Stimulated activated CD8-positive, alpha-beta memory T cell treated with anti-CD3 and anti-CD28 coated beads, Interleukin-15, amount 100 ng/mL, for 1 hour (primary cell): ENCODE measurements at regions not wholly inside any gene's neighbourhood (a gene's known extent, or its start where the extent isn't known, plus 50 kb on each side); places are given as distances from the start of the nearest gene placed in this dataset.
A peak's percentile ranks its signal among the peaks of the same experiment; 100 is the strongest.

Experiments
- DNase-seq: peaks from one replicate; pipeline ENCODE4 v3.0.0-alpha.2; 2020; ENCODE audit warnings: low read depth

- peak; percentile 37 for DNase-seq
Observed at GRCh38 chrX:39854772-39855747, 242.7 kb downstream of the BCOR start.

- DNase-seq, result peak; percentile 51
Observed at GRCh38 chrX:39855748-39856129, 242.0 kb downstream of the BCOR start.

- no peak for DNase-seq
Observed at GRCh38 chrX:39856472-39857121, 241.2 kb downstream of the BCOR start.

DNA sequence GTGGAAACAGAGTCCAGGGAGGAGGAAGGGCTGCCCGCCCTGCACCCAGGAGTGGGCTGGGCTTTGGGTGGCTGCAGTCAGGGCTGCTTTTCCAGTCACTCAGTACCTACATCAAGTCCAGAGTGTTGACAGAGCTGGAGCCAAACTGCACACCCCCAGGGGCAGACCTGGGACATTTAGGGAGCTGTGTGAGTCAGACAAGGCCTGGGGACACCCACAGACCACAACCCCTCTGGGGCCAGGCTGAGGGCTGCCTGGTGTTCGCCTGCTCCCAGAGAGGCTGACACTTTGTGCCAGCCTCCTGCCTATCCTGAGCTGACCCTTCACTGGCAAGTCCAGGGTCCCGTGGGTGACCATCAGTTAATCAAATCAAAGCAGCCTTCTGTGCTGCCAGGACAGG lies 240.0 kb downstream of the BCOR start:
- DNase-seq, result no peak

DNA sequence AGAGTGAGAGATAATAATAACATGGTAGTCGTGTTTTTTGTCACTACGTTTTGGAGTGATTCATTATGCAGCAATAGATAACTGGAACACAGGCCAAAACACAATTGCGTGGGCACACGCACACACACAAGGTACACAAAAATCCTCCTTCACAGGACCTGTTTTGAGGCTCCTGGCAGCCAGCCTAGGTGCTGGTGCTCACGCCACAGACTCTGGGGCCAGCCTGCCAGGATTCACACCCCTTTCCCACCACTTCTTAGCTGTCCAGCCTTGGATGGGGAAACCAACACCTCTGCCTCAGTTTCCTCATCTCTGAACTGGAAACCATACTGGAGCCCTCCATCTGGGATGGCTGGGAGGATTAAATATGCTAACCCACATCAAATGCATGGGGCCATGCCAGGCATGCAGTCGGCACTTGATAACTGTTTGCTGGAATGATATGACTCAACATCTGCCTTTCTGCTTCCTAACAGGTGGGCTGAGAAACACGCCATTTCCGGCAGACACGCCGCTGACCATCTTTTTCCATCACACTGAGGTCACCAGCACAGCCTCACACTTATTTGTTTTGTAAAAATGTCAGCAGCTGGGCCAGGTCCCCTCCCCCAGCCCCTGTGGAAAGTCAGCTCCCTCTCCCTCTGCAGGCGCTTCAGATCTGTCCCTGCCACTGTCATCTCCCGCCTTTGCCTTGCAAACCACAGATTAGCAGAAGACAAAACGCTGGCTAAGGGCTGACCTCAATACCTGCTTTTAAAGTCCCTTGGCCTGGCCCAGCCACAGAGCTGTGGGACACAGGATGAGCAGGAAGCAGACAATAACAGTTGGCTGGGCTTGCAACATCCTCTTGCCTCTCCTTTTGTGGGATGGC lies 237.5 kb downstream of the BCOR start:
- DNase-seq, result peak; percentile 41

DNA sequence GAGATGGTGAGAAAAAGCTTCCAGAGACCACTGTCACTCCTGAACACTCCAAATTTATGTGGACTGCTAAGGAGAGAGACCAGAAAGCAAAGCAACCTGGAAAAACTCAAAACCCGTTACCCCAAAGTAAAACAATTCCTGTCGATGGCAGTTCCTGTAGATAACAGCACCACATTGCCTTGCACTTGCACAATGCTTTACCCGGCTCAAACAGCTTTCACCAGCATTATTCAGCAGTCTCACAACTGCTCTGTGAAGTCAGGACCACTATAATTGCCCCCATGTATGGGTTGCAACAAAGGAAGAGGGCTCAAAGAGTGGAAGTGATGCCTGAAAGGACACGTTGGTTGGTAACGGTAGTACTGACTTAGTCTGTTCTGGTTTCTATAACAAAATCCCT lies 234.8 kb downstream of the BCOR start:
- no peak for DNase-seq

- DNase-seq, result no peak
Observed at GRCh38 chrX:39866229-39866628, 231.5 kb downstream of the BCOR start.

DNA sequence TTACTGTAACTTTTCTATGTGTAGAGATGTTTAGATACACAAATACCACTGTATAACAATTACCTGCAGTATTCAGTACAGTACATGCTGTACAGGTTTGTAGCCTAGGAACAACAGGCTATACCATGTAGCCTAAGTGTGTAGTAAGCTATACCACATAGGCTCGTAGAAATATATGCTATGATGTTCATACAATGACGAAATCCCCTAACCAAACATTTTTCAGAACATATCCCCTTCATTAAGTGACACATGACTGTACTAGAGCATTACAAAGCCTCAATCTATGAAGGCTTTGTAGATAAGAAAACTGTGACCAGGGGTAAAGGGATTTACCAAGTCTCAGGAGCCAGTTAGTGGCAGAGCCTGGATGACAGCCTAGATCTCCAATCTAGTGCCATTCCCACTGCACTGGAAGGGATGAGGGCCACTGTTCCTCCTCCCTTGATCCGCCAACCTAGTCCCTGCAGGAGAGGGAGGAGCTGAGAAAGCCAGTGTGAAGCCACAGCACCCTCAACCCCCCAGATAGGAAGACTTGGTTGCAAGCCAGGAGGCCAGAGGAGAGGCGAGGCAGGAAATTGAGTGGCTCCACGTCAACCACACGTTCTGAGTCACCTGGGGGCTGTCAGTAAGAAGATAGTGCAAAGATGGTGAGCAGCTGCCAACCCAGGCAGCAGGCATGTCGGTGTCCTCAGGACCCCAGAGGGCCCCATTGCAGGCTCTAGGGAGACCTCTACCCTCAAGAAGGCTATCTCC lies 227.7 kb downstream of the BCOR start:
- peak; percentile 25 for DNase-seq

DNA sequence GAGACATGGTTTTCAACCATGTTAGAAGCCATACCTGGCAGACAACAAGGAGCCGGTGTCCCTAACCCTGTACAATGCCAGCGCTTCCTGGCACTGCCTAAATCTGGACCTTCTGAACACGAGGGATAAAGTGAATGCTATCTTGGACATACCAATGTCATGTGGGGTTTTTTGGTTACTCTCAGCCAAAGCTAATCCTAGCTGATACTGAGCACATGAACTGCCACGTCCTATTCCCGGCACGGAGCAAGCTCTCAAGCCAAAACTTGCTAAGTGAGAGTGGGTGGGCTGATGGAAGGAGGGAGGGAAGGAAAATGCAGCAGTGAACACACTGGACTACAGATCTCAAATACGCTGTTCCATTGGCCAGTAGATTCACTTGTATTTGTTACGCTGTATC lies 226.1 kb downstream of the BCOR start:
- DNase-seq, result no peak

- DNase-seq, result no peak
Observed at GRCh38 chrX:39873117-39873516, 224.6 kb downstream of the BCOR start.

GRCh38 chrX:39874202-39874816 lies 223.4 kb downstream of the BCOR start:
- no peak for DNase-seq

GRCh38 chrX:39875834-39876628 lies 221.7 kb downstream of the BCOR start:
- DNase-seq, result no peak

GRCh38 chrX:39877905-39878304 lies 219.9 kb downstream of the BCOR start:
- no peak for DNase-seq

DNA sequence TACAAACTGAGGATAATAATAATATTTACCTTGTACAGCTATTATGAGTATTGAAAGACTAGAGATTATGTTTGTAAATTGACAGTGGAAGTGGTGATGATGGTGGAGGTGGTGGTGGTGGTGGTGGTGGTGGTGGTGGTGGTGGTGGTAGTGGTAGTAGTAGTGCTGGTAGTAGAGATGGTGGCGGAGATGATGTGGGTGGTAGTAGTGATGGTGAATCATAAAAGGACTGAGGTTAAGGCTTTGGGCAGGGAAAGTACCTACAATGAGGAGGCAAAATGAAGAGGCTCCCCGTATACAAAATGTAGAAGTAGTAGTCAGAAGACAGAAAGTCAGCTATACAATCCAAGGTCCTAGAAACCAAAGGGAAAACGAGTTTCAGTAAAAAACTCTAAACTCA lies 214.1 kb downstream of the BCOR start:
- DNase-seq, result no peak

GRCh38 chrX:39886282-39886681 lies 211.5 kb downstream of the BCOR start:
- DNase-seq, result no peak

GRCh38 chrX:39888730-39889129 lies 209.0 kb downstream of the BCOR start:
- no peak for DNase-seq

GRCh38 chrX:39889704-39890103 lies 208.1 kb downstream of the BCOR start:
- no peak for DNase-seq

GRCh38 chrX:39890807-39891206 lies 207.0 kb downstream of the BCOR start:
- no peak for DNase-seq

DNA sequence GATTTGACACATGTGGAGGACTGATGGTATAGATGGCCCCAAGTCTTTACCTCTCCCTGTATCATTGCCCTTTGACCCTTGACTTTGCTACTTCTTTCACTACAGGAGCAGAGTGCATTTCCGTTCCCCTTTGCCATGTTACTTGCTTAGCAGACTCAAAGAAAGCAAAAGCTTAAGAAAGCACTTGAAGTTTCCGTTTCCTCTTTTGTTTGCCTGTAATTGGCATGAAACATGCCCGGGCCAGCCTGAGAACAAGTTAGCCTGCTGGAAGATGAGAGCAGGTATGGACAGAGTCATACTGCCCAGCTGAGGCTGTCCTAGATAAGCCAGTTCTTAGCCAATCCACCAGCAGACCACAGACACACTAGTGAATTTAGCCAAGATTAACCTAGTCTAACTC lies 206.0 kb downstream of the BCOR start:
- no peak for DNase-seq
